Gastroesophageal sphincter (tissue), 3 donors: ENCODE measurements at regions not wholly inside any gene's neighbourhood (a gene's known extent, or its start where the extent isn't known, plus 50 kb on each side); places are given as distances from the start of the nearest gene placed in this dataset.

Experiments
- EP300 ChIP-seq: sonication (generic); formaldehyde crosslinking; IDR thresholded peaks from one replicate; pipeline ENCODE4 v1.6.1; 2017; ENCODE audit warnings: antibody characterized with exemption, mild to moderate bottlenecking
- POLR2A ChIP-seq, 2 donors: fragments of 450-650 bp; IDR thresholded peaks; one replicate each; pipeline ENCODE4 v1.6.1; 2017; ENCODE audit warnings: antibody characterized with exemption in 2 of 2, mild to moderate bottlenecking in 2 of 2, moderate library complexity in 1 of 2
- POLR2AphosphoS5 ChIP-seq: sonication (generic); formaldehyde crosslinking; IDR thresholded peaks from one replicate; pipeline ENCODE4 v1.6.1; 2017; ENCODE audit warnings: antibody characterized with exemption
- TF ChIP-seq, protein P1 (sequence below), 4 experiments: fragments of 200-600 bp in 2 of 4; fragments of 450-650 bp in 2 of 4; sonication (generic) in 1 of 4; IDR thresholded peaks; one replicate each; pipeline ENCODE4 v1.5.1; 2017 to 2019; ENCODE audit warnings: antibody characterized with exemption in 4 of 4, mild to moderate bottlenecking in 2 of 4, moderate library complexity in 2 of 4

DNA sequence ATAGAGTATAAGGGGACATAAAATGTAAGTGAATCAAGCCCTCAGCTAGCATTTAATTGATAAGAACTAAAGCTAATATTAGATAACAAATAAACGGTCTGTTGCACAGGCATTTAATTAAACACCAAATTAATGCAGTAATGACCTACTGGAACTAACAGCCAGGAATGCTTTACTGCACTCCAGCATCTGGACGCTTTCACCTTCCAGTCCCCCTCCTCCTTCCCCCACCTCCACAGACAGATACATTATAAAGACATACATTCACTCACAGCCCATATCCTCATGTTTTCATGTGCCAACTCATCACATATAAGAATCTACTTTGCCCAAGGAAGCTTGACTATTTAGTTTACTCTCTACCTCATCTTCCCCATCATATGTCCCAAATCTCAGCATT lies 337.4 kb upstream of the PIK3C3 start:
- TF ChIP-seq, protein P1, sequence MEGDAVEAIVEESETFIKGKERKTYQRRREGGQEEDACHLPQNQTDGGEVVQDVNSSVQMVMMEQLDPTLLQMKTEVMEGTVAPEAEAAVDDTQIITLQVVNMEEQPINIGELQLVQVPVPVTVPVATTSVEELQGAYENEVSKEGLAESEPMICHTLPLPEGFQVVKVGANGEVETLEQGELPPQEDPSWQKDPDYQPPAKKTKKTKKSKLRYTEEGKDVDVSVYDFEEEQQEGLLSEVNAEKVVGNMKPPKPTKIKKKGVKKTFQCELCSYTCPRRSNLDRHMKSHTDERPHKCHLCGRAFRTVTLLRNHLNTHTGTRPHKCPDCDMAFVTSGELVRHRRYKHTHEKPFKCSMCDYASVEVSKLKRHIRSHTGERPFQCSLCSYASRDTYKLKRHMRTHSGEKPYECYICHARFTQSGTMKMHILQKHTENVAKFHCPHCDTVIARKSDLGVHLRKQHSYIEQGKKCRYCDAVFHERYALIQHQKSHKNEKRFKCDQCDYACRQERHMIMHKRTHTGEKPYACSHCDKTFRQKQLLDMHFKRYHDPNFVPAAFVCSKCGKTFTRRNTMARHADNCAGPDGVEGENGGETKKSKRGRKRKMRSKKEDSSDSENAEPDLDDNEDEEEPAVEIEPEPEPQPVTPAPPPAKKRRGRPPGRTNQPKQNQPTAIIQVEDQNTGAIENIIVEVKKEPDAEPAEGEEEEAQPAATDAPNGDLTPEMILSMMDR (IDR thresholded peaks at IDR 0.05), result no peak
- TF ChIP-seq POLR2A (IDR thresholded peaks at IDR 0.05) (no peak), EP300 (no peak), POLR2AphosphoS5 (no peak)
